Astrocyte of the spinal cord (primary cell): ENCODE measurements at regions not wholly inside any gene's neighbourhood (a gene's known extent, or its start where the extent isn't known, plus 50 kb on each side); places are given as distances from the start of the nearest gene placed in this dataset.

Source experiments
- DNase-seq: peaks from one replicate; pipeline ENCODE4 v3.0.0; 2011; ENCODE audit warnings: low read depth, low spot score
- H3K4me3 ChIP-seq: 2 replicates; pipeline ENCODE4 v1.5.1; 2011; ENCODE audit warnings: low read depth, mild to moderate bottlenecking, low read length, moderate library complexity
- CTCF ChIP-seq: IDR thresholded peaks from 2 replicates; pipeline ENCODE4 v1.5.1; 2012; ENCODE audit warnings: low read depth, mild to moderate bottlenecking, low read length, inconsistent platforms
- in situ Hi-C: cut with HindIII; loops from 2 replicates; pipeline ENCODE4 v1.10.0; 2017; ENCODE audit warnings: low sequenced_read_pairs

- DNase-seq: no peak
- in situ Hi-C loops: no loop called here
- no peak overlapping the region for H3K4me3 ChIP-seq
- no peak for TF ChIP-seq CTCF
Measured at GRCh38 chr22:48630433-48630754, 1197.3 kb downstream of the BRD1 start.

- no peak overlapping the region for H3K4me3 ChIP-seq
- no peak for TF ChIP-seq CTCF
- no peak for DNase-seq
- in situ Hi-C loops: no loop called here
Measured at GRCh38 chr22:48629631-48630432, 1197.8 kb downstream of the BRD1 start.

- TF ChIP-seq CTCF: no peak
- DNase-seq: no peak
- H3K4me3 ChIP-seq: no peak overlapping the region
- in situ Hi-C loops: no loop called here
Measured at GRCh38 chr22:48628891-48629543, 1198.7 kb downstream of the BRD1 start.

- no peak for DNase-seq
- TF ChIP-seq CTCF: no peak
- H3K4me3 ChIP-seq: no peak overlapping the region
- in situ Hi-C loops: no loop called here
Measured at GRCh38 chr22:48627966-48628365, 1199.7 kb downstream of the BRD1 start.

- H3K4me3 ChIP-seq: no peak overlapping the region
- DNase-seq: no peak
- in situ Hi-C loops: no loop called here
- TF ChIP-seq CTCF: no peak
Measured at GRCh38 chr22:48627203-48627602, 1200.5 kb downstream of the BRD1 start.

- in situ Hi-C loops: no loop called here
- H3K4me3 ChIP-seq: no peak overlapping the region
- no peak for TF ChIP-seq CTCF
- no peak for DNase-seq
Measured at GRCh38 chr22:48624401-48624800, 1203.3 kb downstream of the BRD1 start.
